BJ (cell line): ENCODE measurements at regions not wholly inside any gene's neighbourhood (a gene's known extent, or its start where the extent isn't known, plus 50 kb on each side); places are given as distances from the start of the nearest gene placed in this dataset.

Experiments
- CTCF ChIA-PET: fragments of 350-600 bp; formaldehyde crosslinking; extraction: SDS; loops from one replicate; lab custom pipeline; 2021; ENCODE audit warnings: antibody characterized with exemption, inconsistent platforms; lab: Yijun Ruan, JAX
- POLR2A ChIA-PET: fragments of 300-600 bp; sonication (Branson Sonifier 250); formaldehyde crosslinking; extraction: SDS; loops from one replicate; lab custom pipeline; 2021; ENCODE audit warnings: antibody characterized with exemption; lab: Charles Lee
- DNase-seq: peaks from one replicate; pipeline ENCODE4 v3.0.0-alpha.2; 2011; ENCODE audit warnings: low read depth
- H3K27me3 ChIP-seq: 2 replicates; pipeline ENCODE4 v1.6.0; 2011; ENCODE audit warnings: low read length; ENCODE audit not compliant: control insufficient read depth, insufficient read depth
- H3K36me3 ChIP-seq: 2 replicates; pipeline ENCODE4 v1.5.1; 2011; ENCODE audit warnings: low read length; ENCODE audit not compliant: control insufficient read depth, insufficient read depth
- H3K4me3 ChIP-seq: 2 replicates; pipeline ENCODE4 v1.5.1; 2011; ENCODE audit warnings: low read depth, mild to moderate bottlenecking, control low read depth, low read length
- TF ChIP-seq, protein P1 (sequence below): IDR thresholded peaks from 2 replicates; pipeline ENCODE4 v1.5.1; 2011; ENCODE audit warnings: low read depth, mild to moderate bottlenecking, control low read depth, inconsistent platforms, low read length, moderate library complexity; ENCODE audit not compliant: insufficient read depth

DNA sequence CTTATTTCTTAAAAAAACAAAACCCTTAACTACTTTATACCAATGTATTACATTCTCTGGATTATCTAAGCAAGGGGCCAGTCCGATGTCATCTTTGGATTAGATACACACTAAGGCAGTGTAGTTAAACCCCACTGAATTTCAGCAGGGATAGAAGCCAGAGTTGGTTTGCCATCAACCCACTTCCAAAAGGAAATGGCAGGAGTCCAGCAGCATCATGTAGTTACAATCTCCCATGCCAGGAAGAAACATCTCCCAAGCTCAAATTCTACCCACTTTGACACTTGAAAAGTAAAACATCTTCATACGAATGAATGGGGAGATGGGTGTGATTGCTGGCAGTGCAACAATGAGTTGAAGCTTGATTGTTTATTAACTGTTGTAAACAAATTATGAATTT lies 203.5 kb upstream of the PLXNC1 start:
- POLR2A ChIA-PET, result no interaction called here
- CTCF ChIA-PET, result no interaction called here

DNA sequence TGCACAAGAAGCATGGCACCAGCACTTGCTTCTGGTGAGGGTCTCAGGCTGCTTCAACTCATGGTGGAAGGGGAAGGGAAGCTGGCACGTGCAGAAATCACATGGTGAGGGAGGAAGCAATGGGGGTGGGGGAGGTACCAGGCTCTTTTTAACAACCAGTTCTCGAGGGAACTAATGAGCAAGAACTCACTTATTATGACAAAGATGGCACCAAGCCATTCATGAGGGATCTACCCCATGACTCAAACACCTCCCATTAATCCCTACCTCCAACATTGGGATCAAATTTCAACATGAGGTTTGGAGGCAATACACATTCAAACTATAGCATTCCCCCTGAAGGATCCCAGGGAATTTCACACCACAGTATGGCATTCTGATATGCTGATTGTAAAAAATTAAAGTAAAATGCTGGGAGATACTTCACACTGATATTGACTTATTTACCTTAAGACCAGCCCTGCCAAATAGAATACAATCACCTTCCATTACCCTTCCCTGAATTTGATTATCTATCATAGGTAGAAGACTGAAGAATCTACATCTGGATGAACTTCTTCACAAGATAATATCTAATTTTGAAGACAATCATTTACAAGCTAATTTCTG lies 201.7 kb upstream of the PLXNC1 start:
- CTCF ChIA-PET, result interaction anchor here (1.4 to 1.5 kb wide), 2 partner anchors 9 to 129 kb away, joined by 3 to 5 read pairs; no protein-coding TSS in a partner anchor

More for the DNA sequence above, 203.5 kb upstream of the PLXNC1 start:
- H3K27me3 ChIP-seq, result no peaks in the 10 kb centered on the region
- no peak overlapping the region for H3K4me3 ChIP-seq
- TF ChIP-seq, protein P1, sequence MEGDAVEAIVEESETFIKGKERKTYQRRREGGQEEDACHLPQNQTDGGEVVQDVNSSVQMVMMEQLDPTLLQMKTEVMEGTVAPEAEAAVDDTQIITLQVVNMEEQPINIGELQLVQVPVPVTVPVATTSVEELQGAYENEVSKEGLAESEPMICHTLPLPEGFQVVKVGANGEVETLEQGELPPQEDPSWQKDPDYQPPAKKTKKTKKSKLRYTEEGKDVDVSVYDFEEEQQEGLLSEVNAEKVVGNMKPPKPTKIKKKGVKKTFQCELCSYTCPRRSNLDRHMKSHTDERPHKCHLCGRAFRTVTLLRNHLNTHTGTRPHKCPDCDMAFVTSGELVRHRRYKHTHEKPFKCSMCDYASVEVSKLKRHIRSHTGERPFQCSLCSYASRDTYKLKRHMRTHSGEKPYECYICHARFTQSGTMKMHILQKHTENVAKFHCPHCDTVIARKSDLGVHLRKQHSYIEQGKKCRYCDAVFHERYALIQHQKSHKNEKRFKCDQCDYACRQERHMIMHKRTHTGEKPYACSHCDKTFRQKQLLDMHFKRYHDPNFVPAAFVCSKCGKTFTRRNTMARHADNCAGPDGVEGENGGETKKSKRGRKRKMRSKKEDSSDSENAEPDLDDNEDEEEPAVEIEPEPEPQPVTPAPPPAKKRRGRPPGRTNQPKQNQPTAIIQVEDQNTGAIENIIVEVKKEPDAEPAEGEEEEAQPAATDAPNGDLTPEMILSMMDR, result no peak
- DNase-seq, result no peak
- H3K36me3 ChIP-seq, result no peaks in the 10 kb centered on the region

DNA sequence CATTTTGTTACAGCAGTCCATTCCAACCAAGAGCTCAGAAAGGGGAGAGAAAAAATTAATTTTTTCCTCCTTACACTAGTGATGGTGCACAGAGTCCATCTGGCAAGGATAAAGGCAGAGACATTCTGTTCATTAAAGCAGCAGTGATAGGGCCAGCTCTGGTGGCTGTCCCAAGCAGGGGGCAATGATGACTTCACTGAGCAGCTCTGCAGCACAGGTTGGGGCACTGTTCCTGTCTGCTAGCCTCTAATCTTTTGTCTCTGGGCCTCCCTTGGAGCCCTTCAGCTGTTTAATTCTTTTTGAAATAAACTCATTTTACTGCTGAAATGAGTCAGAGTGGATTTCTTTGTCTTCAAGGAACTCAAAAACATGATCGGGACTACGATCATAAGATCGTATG lies 200.9 kb upstream of the PLXNC1 start:
- POLR2A ChIA-PET, result no interaction called here
- no peak overlapping the region for H3K4me3 ChIP-seq
- H3K27me3 ChIP-seq, result no peaks in the 10 kb centered on the region
- TF ChIP-seq, protein P1, result no peak
- CTCF ChIA-PET, result interaction anchor here (0.6 to 1.5 kb wide), 3 partner anchors 8 to 145 kb away, joined by 3 to 5 read pairs (median 3); no protein-coding TSS in a partner anchor
- no peak for DNase-seq
- no peaks in the 10 kb centered on the region for H3K36me3 ChIP-seq

More for the DNA sequence above, 201.7 kb upstream of the PLXNC1 start:
- H3K4me3 ChIP-seq, result no peak overlapping the region
- no peaks in the 10 kb centered on the region for H3K36me3 ChIP-seq
- TF ChIP-seq, protein P1, result no peak
- DNase-seq, result no peak
- POLR2A ChIA-PET, result no interaction called here
- no peaks in the 10 kb centered on the region for H3K27me3 ChIP-seq

DNA sequence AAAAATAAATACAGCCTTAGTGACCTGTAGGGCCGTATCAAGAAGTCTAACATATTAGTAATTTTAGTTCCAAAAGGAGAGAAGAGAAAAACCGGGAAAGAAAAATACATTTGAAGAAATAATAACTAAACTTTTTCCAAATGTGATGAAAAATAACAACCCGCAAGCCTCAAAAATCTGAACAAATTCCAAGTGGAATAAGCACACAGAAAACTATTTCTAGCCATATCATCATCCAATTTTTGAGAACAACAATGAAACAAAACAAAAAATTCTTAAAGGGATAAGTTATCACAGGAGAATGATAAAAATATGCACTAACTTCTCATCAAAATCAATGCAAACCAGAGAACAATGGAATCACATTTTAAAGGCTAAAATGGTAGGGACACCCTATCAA lies 198.1 kb upstream of the PLXNC1 start:
- ChIA-PET POLR2A (no interaction called here), CTCF (no interaction called here)
- H3K36me3 ChIP-seq, result no peaks in the 10 kb centered on the region
- no peak for DNase-seq
- TF ChIP-seq, protein P1, result no peak
- H3K4me3 ChIP-seq, result no peak overlapping the region
- no peaks in the 10 kb centered on the region for H3K27me3 ChIP-seq

DNA sequence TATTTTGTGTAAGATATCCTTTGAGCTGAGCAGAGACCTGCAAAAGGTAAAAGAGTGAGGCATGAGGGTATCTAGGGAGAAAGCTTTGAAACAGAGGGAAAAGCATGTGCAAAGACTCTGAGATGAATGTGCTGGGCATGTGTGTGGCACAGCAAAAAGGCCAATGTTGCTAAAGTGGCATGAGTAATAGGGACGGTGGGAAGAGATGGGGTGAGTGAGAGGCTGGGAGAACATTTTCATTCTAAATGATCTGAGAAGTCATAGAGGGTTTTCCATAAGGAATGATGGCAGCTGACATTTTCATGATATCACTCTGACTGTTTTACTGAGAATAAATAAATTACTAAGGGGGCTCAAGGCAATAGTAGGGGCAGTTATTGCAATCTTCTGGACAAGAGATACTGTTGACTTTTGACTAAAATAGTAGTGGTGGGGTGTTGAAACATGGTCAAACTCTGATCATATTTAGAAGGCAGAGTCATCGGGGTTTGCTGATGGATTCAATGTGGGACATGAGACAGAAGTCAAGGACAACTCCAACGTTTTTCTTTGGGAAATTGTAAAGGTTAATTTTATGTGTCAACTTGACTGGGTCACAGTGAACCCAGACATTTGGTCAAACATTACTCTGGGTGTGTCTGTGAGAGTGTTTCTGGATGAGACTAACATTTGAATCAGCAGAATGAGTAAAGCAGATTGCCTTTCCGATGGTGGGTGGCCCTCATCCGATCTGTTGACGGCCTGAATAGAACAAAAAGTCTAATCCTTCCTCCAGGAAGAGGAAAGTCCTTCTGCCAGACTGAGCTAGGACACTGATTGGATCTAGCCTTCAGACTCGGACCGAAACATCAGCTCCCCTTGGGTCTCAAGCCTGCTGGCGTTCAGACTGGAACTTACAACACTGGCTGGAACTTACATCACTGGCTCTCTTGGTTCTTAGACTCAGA lies 193.9 kb upstream of the PLXNC1 start:
- no peak for DNase-seq
- Histone ChIP-seq H3K27me3 (no peaks in the 10 kb centered on the region), H3K4me3 (no peak overlapping the region), H3K36me3 (no peaks in the 10 kb centered on the region)
- CTCF ChIA-PET, result interaction anchor here (0.9 kb wide), 1 partner anchor 19 kb away, joined by 4 read pairs; no protein-coding TSS in a partner anchor
- POLR2A ChIA-PET, result no interaction called here
- TF ChIP-seq, protein P1, result no peak
